Breast epithelium (tissue), 4 donors: ENCODE measurements at regions not wholly inside any gene's neighbourhood (a gene's known extent, or its start where the extent isn't known, plus 50 kb on each side); places are given as distances from the start of the nearest gene placed in this dataset.
"Not testable (repeated sequence)": the region's sequence is repeated elsewhere in the genome, so short reads cannot be mapped to it uniquely, and the experiment has no call there.

Experiments
- DNase-seq, 2 donors: peaks; one replicate each; pipeline ENCODE4 v3.0.0-alpha.2; 2019; ENCODE audit warnings: low spot score in 2 of 2
- H3K27ac ChIP-seq, 2 donors: fragments of 200-600 bp; sonication (generic) in 1 of 2; one replicate each; pipeline ENCODE4 v1.5.1; 2016 to 2019; ENCODE audit warnings: mild to moderate bottlenecking in 1 of 2
- H3K27me3 ChIP-seq, 2 donors: fragments of 200-600 bp; sonication (generic) in 1 of 2; one replicate each; pipeline versions ENCODE4 v1.5.1 to v1.6.0; 2017 to 2019; ENCODE audit warnings: control low read depth in 1 of 2, mild to moderate bottlenecking in 1 of 2
- H3K36me3 ChIP-seq: fragments of 200-600 bp; one replicate; pipeline ENCODE4 v1.5.1; 2019
- H3K4me1 ChIP-seq, 2 donors: fragments of 200-600 bp; sonication (generic); one replicate each; pipeline ENCODE4 v1.5.1; 2016 to 2019; ENCODE audit warnings: control low read depth in 1 of 2
- H3K4me3 ChIP-seq, 3 donors: fragments of 200-600 bp; sonication (generic); 1 replicate in 2 of 3; 2 replicates in 1 of 3; pipeline ENCODE4 v1.5.1; 2016 to 2019; ENCODE audit warnings: mild to moderate bottlenecking in 3 of 3, moderate library complexity in 2 of 3
- H3K9me3 ChIP-seq, 2 donors: fragments of 200-600 bp; sonication (generic) in 1 of 2; one replicate each; pipeline ENCODE4 v1.5.1; 2016 to 2019; ENCODE audit warnings: control low read depth in 1 of 2
- POLR2A ChIP-seq: fragments of 450-650 bp; IDR thresholded peaks from one replicate; pipeline ENCODE4 v1.6.1; 2016; ENCODE audit warnings: antibody characterized with exemption, mild to moderate bottlenecking, moderate library complexity
- POLR2AphosphoS5 ChIP-seq, 3 donors: sonication (generic); formaldehyde crosslinking; IDR thresholded peaks; one replicate each; pipeline ENCODE4 v1.6.1; 2017; ENCODE audit warnings: antibody characterized with exemption in 3 of 3
- intact Hi-C: fragments of 100-400 bp; cut with DNase I; formaldehyde crosslinking; loops from one replicate; pipeline ENCODE4 v1.15.1; 2023; ENCODE audit warnings: low total_unique reads
- TF ChIP-seq, protein P1 (sequence below), 3 donors: fragments of 450-650 bp; IDR thresholded peaks; one replicate each; pipeline ENCODE4 v1.5.1; 2016 to 2017; ENCODE audit warnings: antibody characterized with exemption in 3 of 3, mild to moderate bottlenecking in 3 of 3, moderate library complexity in 3 of 3

DNA sequence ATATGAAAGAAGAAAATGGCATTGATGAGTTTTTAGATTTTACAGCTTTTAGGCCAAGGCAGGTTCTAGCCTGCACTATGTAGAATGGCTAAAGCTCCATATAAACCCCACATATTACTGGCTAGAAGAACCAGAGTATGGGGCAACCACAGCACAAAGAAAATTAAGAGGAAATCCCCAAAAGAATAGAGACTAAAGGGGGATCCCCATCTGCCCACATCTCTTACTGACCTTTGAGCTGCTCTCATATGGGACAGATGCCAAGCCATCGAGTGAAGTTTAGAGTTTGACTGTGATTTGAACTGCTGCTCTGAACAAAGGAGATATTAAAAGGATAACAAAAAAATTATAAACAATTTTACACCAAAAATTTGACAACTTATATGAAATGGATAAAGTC lies 102.2 kb upstream of the HAO2 start:
- H3K36me3 ChIP-seq, result no peaks in the 10 kb centered on the region
- H3K4me3 ChIP-seq, result no peak overlapping the region
- intact Hi-C loops, result no loop called here
- no peaks in the 10 kb centered on the region for H3K27me3 ChIP-seq
- TF ChIP-seq POLR2A (no peak), POLR2AphosphoS5 (IDR thresholded peaks at IDR 0.05) (no peak)
- TF ChIP-seq, protein P1, sequence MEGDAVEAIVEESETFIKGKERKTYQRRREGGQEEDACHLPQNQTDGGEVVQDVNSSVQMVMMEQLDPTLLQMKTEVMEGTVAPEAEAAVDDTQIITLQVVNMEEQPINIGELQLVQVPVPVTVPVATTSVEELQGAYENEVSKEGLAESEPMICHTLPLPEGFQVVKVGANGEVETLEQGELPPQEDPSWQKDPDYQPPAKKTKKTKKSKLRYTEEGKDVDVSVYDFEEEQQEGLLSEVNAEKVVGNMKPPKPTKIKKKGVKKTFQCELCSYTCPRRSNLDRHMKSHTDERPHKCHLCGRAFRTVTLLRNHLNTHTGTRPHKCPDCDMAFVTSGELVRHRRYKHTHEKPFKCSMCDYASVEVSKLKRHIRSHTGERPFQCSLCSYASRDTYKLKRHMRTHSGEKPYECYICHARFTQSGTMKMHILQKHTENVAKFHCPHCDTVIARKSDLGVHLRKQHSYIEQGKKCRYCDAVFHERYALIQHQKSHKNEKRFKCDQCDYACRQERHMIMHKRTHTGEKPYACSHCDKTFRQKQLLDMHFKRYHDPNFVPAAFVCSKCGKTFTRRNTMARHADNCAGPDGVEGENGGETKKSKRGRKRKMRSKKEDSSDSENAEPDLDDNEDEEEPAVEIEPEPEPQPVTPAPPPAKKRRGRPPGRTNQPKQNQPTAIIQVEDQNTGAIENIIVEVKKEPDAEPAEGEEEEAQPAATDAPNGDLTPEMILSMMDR (IDR thresholded peaks at IDR 0.05), result no peak
- H3K4me1 ChIP-seq, result no peaks in the 10 kb centered on the region
- no peak for DNase-seq
- H3K27ac ChIP-seq, result no peak overlapping the region
- H3K9me3 ChIP-seq, result peaks cover 0 to 5% of the 10 kb centered on the region in 2 donors

- TF ChIP-seq POLR2AphosphoS5 (IDR thresholded peaks at IDR 0.05) (no peak), POLR2A (no peak)
- TF ChIP-seq, protein P1 (IDR thresholded peaks at IDR 0.05), result no peak
- Histone ChIP-seq H3K27me3 (no peaks in the 10 kb centered on the region), H3K36me3 (no peaks in the 10 kb centered on the region), H3K4me3 (no peak overlapping the region), H3K9me3 (peaks cover 0 to 5% of the 10 kb centered on the region in 2 donors), H3K4me1 (no peaks in the 10 kb centered on the region), H3K27ac (no peak overlapping the region)
- intact Hi-C loops, result no loop called here
- no peak for DNase-seq
Measured at GRCh38 chr1:119266858-119267257, 101.7 kb upstream of the HAO2 start.

DNA sequence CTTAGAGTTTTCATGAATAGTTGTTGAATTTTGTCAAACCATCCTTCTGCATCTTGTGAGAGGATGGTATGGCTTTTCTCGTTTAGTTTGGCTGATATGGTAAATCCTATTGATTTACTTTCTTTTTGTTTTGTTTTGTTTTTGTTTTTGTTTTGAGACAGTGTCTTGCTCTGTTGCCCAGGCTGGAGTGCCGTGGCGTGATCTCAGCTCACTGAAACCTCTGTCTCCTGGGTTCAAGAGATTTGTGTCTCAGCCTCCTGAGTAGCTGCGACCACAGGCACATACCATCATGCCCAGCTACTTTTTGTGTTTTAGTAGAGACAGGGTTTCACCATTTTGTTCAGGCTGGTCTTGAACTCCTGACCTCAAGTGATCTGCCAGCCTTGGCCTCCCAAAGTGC lies 101.3 kb upstream of the HAO2 start:
- H3K4me1 ChIP-seq, H3K36me3 ChIP-seq, DNase-seq, H3K4me3 ChIP-seq, H3K27me3 ChIP-seq, intact Hi-C loops, H3K27ac ChIP-seq, H3K9me3 ChIP-seq: not testable (repeated sequence)

GRCh38 chr1:119268879-119269278 lies 99.7 kb upstream of the HAO2 start:
- TF ChIP-seq, protein P1 (IDR thresholded peaks at IDR 0.05), result no peak
- TF ChIP-seq POLR2A, result no peak
- no peak for TF ChIP-seq POLR2AphosphoS5 (IDR thresholded peaks at IDR 0.05)
- no peak for DNase-seq
- no peak overlapping the region for H3K4me3 ChIP-seq
- no peaks in the 10 kb centered on the region for H3K27me3 ChIP-seq
- peaks cover 0 to 5% of the 10 kb centered on the region in 2 donors for H3K9me3 ChIP-seq
- no peaks in the 10 kb centered on the region for H3K36me3 ChIP-seq
- intact Hi-C loops, result no loop called here
- no peak overlapping the region for H3K27ac ChIP-seq
- H3K4me1 ChIP-seq, result no peaks in the 10 kb centered on the region

- no peak overlapping the region for H3K27ac ChIP-seq
- H3K27me3 ChIP-seq, result no peaks in the 10 kb centered on the region
- no peaks in the 10 kb centered on the region for H3K9me3 ChIP-seq
- H3K4me1 ChIP-seq, result no peaks in the 10 kb centered on the region
- peak overlapping the region in 1 of 3 donors; percentile 14 for H3K4me3 ChIP-seq
- H3K36me3 ChIP-seq, result no peaks in the 10 kb centered on the region
- TF ChIP-seq, protein P1 (IDR thresholded peaks at IDR 0.05), result peak; percentile 35 to 58 (median 55)
- no peak for TF ChIP-seq POLR2AphosphoS5 (IDR thresholded peaks at IDR 0.05)
- DNase-seq, result no peak
- intact Hi-C loops, result no loop called here
Measured at GRCh38 chr1:119275145-119276134, 93.1 kb upstream of the HAO2 start.
